ENCODE measurements at regions not wholly inside any gene's neighbourhood (a gene's known extent, or its start where the extent isn't known, plus 50 kb on each side); places are given as distances from the start of the nearest gene placed in this dataset.

DNA sequence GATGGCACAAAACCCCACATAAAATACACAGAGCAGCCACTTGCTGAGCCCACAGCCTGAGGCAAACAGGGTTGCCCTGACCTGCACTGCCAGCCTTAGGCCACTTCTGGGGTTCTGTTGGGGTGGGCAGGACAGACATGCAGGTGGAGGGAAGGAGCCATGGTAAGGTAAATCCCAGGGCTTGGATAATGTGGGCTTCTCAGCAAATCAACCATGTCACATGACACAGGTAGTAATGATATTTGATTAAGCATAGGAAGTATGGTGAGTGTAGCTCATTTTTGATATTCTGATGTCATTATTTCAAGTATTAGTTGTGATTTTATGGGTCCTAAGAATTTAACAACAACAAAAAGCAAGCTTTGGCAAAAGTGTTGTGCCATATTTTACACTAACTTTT lies 124.6 kb downstream of the FOXA2 start:
- Histone ChIP-seq H3K27ac (no peak overlapping the region), H3K27me3 (no peaks in the 10 kb centered on the region), H3K9me3 (no peaks in the 10 kb centered on the region), H3K36me3 (no peaks in the 10 kb centered on the region), H3K4me3 (no peak overlapping the region), H3K4me1 (peaks cover 12 to 26% (median 18%) of the 10 kb centered on the region in 4 donors)
- intact Hi-C loops (cut with DNase I; ENCODE audit: low total_unique reads) = no loop called here
- no peak for DNase-seq
- TF ChIP-seq POLR2A (IDR thresholded peaks at IDR 0.05) = no peak
- TF ChIP-seq POLR2AphosphoS5 (IDR thresholded peaks at IDR 0.05) = no peak
- TF ChIP-seq EP300 (IDR thresholded peaks at IDR 0.05) = no peak
- TF ChIP-seq, protein P1, sequence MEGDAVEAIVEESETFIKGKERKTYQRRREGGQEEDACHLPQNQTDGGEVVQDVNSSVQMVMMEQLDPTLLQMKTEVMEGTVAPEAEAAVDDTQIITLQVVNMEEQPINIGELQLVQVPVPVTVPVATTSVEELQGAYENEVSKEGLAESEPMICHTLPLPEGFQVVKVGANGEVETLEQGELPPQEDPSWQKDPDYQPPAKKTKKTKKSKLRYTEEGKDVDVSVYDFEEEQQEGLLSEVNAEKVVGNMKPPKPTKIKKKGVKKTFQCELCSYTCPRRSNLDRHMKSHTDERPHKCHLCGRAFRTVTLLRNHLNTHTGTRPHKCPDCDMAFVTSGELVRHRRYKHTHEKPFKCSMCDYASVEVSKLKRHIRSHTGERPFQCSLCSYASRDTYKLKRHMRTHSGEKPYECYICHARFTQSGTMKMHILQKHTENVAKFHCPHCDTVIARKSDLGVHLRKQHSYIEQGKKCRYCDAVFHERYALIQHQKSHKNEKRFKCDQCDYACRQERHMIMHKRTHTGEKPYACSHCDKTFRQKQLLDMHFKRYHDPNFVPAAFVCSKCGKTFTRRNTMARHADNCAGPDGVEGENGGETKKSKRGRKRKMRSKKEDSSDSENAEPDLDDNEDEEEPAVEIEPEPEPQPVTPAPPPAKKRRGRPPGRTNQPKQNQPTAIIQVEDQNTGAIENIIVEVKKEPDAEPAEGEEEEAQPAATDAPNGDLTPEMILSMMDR (IDR thresholded peaks at IDR 0.05) = no peak

- Histone ChIP-seq H3K36me3 (no peaks in the 10 kb centered on the region), H3K27me3 (no peaks in the 10 kb centered on the region), H3K4me1 (peaks cover 0 to 10% (median 3%) of the 10 kb centered on the region in 4 donors), H3K9me3 (no peaks in the 10 kb centered on the region), H3K27ac (no peak overlapping the region), H3K4me3 (no peak overlapping the region)
- DNase-seq = no peak
- intact Hi-C loops (cut with DNase I; ENCODE audit: low total_unique reads) = no loop called here
- WGBS, 5 donors = 69 to 91% (median 87%) methylated on average over 3 of the region's 3 CpGs
- TF ChIP-seq, protein P1 (IDR thresholded peaks at IDR 0.05) = no peak
- TF ChIP-seq EP300 (IDR thresholded peaks at IDR 0.05) (no peak), POLR2A (IDR thresholded peaks at IDR 0.05) (no peak), POLR2AphosphoS5 (IDR thresholded peaks at IDR 0.05) (no peak)
Observed at GRCh38 chr20:22456109-22456508, 128.3 kb downstream of the FOXA2 start.

- DNase-seq = no peak
- 74 to 87% (median 82%) methylated on average over 6 of the region's 6 CpGs for WGBS, 5 donors
- TF ChIP-seq POLR2A (IDR thresholded peaks at IDR 0.05) (no peak), EP300 (IDR thresholded peaks at IDR 0.05) (no peak), POLR2AphosphoS5 (IDR thresholded peaks at IDR 0.05) (no peak)
- TF ChIP-seq, protein P1 (IDR thresholded peaks at IDR 0.05) = no peak
- Histone ChIP-seq H3K4me3 (no peak overlapping the region), H3K4me1 (peaks cover 0 to 10% (median 3%) of the 10 kb centered on the region in 4 donors), H3K27ac (no peak overlapping the region), H3K27me3 (no peaks in the 10 kb centered on the region), H3K36me3 (no peaks in the 10 kb centered on the region), H3K9me3 (no peaks in the 10 kb centered on the region)
- intact Hi-C loops (cut with DNase I; ENCODE audit: low total_unique reads) = no loop called here
Observed at GRCh38 chr20:22455259-22455658, 129.1 kb downstream of the FOXA2 start.

GRCh38 chr20:22453244-22454080 lies 130.9 kb downstream of the FOXA2 start:
- Histone ChIP-seq H3K4me1 (peaks cover 0 to 24% (median 13%) of the 10 kb centered on the region in 4 donors), H3K36me3 (no peaks in the 10 kb centered on the region), H3K27ac (peak overlapping the region in 2 of 5 donors; percentile 2 to 13), H3K27me3 (no peaks in the 10 kb centered on the region), H3K9me3 (no peaks in the 10 kb centered on the region), H3K4me3 (no peak overlapping the region)
- intact Hi-C loops (cut with DNase I; ENCODE audit: low total_unique reads) = no loop called here
- peak in 1 of 2 donors; percentile 75 for DNase-seq
- TF ChIP-seq POLR2AphosphoS5 (IDR thresholded peaks at IDR 0.05) (peak in 1 of 3 donors; percentile 21), EP300 (IDR thresholded peaks at IDR 0.05) (no peak), POLR2A (IDR thresholded peaks at IDR 0.05) (no peak)
- TF ChIP-seq, protein P1 (IDR thresholded peaks at IDR 0.05) = peak in 4 of 7 experiments; percentile 48 to 70 (median 64)
- WGBS, 5 donors = 60 to 71% (median 65%) methylated on average over 12 of the region's 12 CpGs

Data from stomach (tissue), 8 donors.